Peyer's patch (tissue), 4 donors: ENCODE measurements at regions not wholly inside any gene's neighbourhood (a gene's known extent, or its start where the extent isn't known, plus 50 kb on each side); places are given as distances from the start of the nearest gene placed in this dataset.

Source experiments
- DNase-seq, 3 donors: peaks; one replicate each; pipeline ENCODE4 v3.0.0-alpha.2; 2017 to 2019
- H3K27ac ChIP-seq, 4 donors: fragments of 200-600 bp; sonication (generic); one replicate each; pipeline ENCODE4 v1.5.1; 2016 to 2019
- H3K27me3 ChIP-seq, 2 donors: fragments of 200-600 bp; sonication (generic); one replicate each; pipeline ENCODE4 v1.5.1; 2019
- H3K36me3 ChIP-seq, 3 donors: fragments of 200-600 bp; sonication (generic); one replicate each; pipeline ENCODE4 v1.5.1; 2016 to 2019
- H3K4me1 ChIP-seq, 4 donors: fragments of 200-600 bp; sonication (generic); one replicate each; pipeline ENCODE4 v1.5.1; 2016 to 2019
- H3K4me3 ChIP-seq, 4 donors: fragments of 200-600 bp; sonication (generic); 1 replicate in 3 of 4; 2 replicates in 1 of 4; pipeline ENCODE4 v1.5.1; 2016 to 2019; ENCODE audit warnings: mild to moderate bottlenecking in 1 of 4
- H3K9me3 ChIP-seq, 4 donors: fragments of 200-600 bp; sonication (generic); one replicate each; pipeline ENCODE4 v1.5.1; 2016 to 2019; ENCODE audit warnings: mild to moderate bottlenecking in 1 of 4
- CTCF ChIP-seq, 6 experiments: fragments of 450-650 bp in 4 of 6; fragments of 200-600 bp in 2 of 6; sonication (generic) in 1 of 6; IDR thresholded peaks; one replicate each; pipeline ENCODE4 v1.5.1; 2017 to 2019; ENCODE audit warnings: antibody characterized with exemption in 6 of 6, mild to moderate bottlenecking in 3 of 6, moderate library complexity in 1 of 6
- POLR2A ChIP-seq, 2 donors: fragments of 450-650 bp; IDR thresholded peaks; one replicate each; pipeline ENCODE4 v1.5.1; 2017; ENCODE audit warnings: antibody characterized with exemption in 2 of 2, mild to moderate bottlenecking in 2 of 2, moderate library complexity in 2 of 2

- no peaks in the 10 kb centered on the region for H3K36me3 ChIP-seq
- no peak for DNase-seq
These were observed 206.5 kb downstream of the TTC8 start for GRCh38 chr14:89030921-89031320.

GRCh38 chr14:89032086-89032649 lies 207.7 kb downstream of the TTC8 start:
- H3K9me3 ChIP-seq, result no peaks in the 10 kb centered on the region
- no peak overlapping the region for H3K27ac ChIP-seq
- H3K4me1 ChIP-seq, result peaks cover 0 to 6% (median 2%) of the 10 kb centered on the region in 4 donors
- TF ChIP-seq CTCF (IDR thresholded peaks at IDR 0.05), result no peak
- no peak for TF ChIP-seq POLR2A (IDR thresholded peaks at IDR 0.05)
- DNase-seq, result no peak
- H3K4me3 ChIP-seq, result no peak overlapping the region
- no peaks in the 10 kb centered on the region for H3K36me3 ChIP-seq
- no peaks in the 10 kb centered on the region for H3K27me3 ChIP-seq

More at GRCh38 chr14:89030921-89031320, 206.5 kb downstream of the TTC8 start:
- Histone ChIP-seq H3K4me3 (no peak overlapping the region), H3K27ac (no peak overlapping the region), H3K9me3 (no peaks in the 10 kb centered on the region), H3K27me3 (no peaks in the 10 kb centered on the region), H3K4me1 (peaks cover 0 to 14% (median 2%) of the 10 kb centered on the region in 4 donors)
- no peak for TF ChIP-seq POLR2A (IDR thresholded peaks at IDR 0.05)
- TF ChIP-seq CTCF (IDR thresholded peaks at IDR 0.05), result no peak

GRCh38 chr14:89033756-89034155 lies 209.3 kb downstream of the TTC8 start:
- no peak for DNase-seq
- H3K27ac ChIP-seq, result no peak overlapping the region
- H3K4me3 ChIP-seq, result no peak overlapping the region
- no peaks in the 10 kb centered on the region for H3K27me3 ChIP-seq
- TF ChIP-seq CTCF (IDR thresholded peaks at IDR 0.05) (no peak), POLR2A (IDR thresholded peaks at IDR 0.05) (no peak)
- no peaks in the 10 kb centered on the region for H3K4me1 ChIP-seq
- no peaks in the 10 kb centered on the region for H3K9me3 ChIP-seq
- H3K36me3 ChIP-seq, result no peaks in the 10 kb centered on the region

GRCh38 chr14:89036371-89036770 lies 211.9 kb downstream of the TTC8 start:
- no peaks in the 10 kb centered on the region for H3K9me3 ChIP-seq
- no peak for DNase-seq
- no peak overlapping the region for H3K4me3 ChIP-seq
- no peak overlapping the region for H3K27ac ChIP-seq
- H3K27me3 ChIP-seq, result no peaks in the 10 kb centered on the region
- no peaks in the 10 kb centered on the region for H3K36me3 ChIP-seq
- no peak for TF ChIP-seq CTCF (IDR thresholded peaks at IDR 0.05)
- no peak for TF ChIP-seq POLR2A (IDR thresholded peaks at IDR 0.05)
- H3K4me1 ChIP-seq, result peaks cover 0 to 4% (median 2%) of the 10 kb centered on the region in 4 donors

- DNase-seq, result no peak
- Histone ChIP-seq H3K36me3 (no peaks in the 10 kb centered on the region), H3K4me1 (peaks cover 0 to 11% (median 4%) of the 10 kb centered on the region in 4 donors), H3K27me3 (no peaks in the 10 kb centered on the region), H3K9me3 (no peaks in the 10 kb centered on the region), H3K27ac (no peak overlapping the region), H3K4me3 (no peak overlapping the region)
- no peak for TF ChIP-seq CTCF (IDR thresholded peaks at IDR 0.05)
- TF ChIP-seq POLR2A (IDR thresholded peaks at IDR 0.05), result no peak
These were observed 212.6 kb downstream of the TTC8 start for GRCh38 chr14:89037065-89037464.

- Histone ChIP-seq H3K27ac (peak overlapping the region; percentile 55 to 90 (median 79)), H3K4me3 (peak overlapping the region in 1 of 4 donors; percentile 48), H3K9me3 (no peaks in the 10 kb centered on the region), H3K27me3 (no peaks in the 10 kb centered on the region), H3K4me1 (peaks cover 0 to 11% (median 4%) of the 10 kb centered on the region in 4 donors), H3K36me3 (no peaks in the 10 kb centered on the region)
- no peak for DNase-seq
- TF ChIP-seq CTCF (IDR thresholded peaks at IDR 0.05) (no peak), POLR2A (IDR thresholded peaks at IDR 0.05) (no peak)
These were observed 215.6 kb downstream of the TTC8 start for GRCh38 chr14:89040080-89040459.
